OCI-LY3 (cell line): ENCODE measurements at regions not wholly inside any gene's neighbourhood (a gene's known extent, or its start where the extent isn't known, plus 50 kb on each side); places are given as distances from the start of the nearest gene placed in this dataset.

Experiments
- CTCF ChIP-seq: fragments of 200-600, 300-600 bp; sonication (generic); IDR thresholded peaks from 2 replicates; pipeline ENCODE4 v1.5.1; 2014; ENCODE audit warnings: antibody characterized with exemption, low read length, low read depth
- EZH2phosphoT487 ChIP-seq: fragments of 200-600 bp; shearing (Covaris generic); IDR thresholded peaks from 2 replicates; pipeline ENCODE4 v1.6.1; 2018; ENCODE audit warnings: antibody characterized with exemption, mixed run types, low read depth

DNA sequence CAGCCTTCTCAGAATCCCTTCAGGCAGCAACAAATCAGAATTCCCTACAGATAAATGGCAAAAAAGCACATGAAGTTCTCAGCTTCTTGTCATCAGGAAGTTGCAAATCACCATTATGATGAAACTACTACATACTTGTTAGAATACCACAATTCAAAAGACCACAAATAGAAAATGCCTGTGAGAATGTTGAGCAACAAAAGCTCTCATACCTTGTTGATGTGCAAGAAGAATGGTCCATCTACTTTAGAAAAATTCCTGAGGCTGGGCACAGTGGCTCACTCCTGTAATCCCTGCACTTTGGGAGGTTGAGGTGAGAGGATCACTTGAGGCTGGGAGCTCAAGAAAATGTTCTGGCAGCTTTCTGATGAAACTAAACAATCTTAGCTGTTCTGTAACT lies 278.1 kb downstream of the ICE1 start:
- TF ChIP-seq CTCF (no peak), EZH2phosphoT487 (no peak)
